Activated CD4-positive, alpha-beta T cell treated with anti-CD3 and anti-CD28 coated beads, Interleukin-2, amount 10 ng/mL, durations not matched to agents 7 days and 5 days (primary cell): ENCODE measurements at regions not wholly inside any gene's neighbourhood (a gene's known extent, or its start where the extent isn't known, plus 50 kb on each side); places are given as distances from the start of the nearest gene placed in this dataset.

ENCODE experiments used
- CTCF ChIA-PET: fragments of 350-600 bp; sonication (Branson Sonifier 250); formaldehyde crosslinking; loops from one replicate; lab custom pipeline; 2021; ENCODE audit warnings: antibody characterized with exemption; lab: Charles Lee
- POLR2A ChIA-PET: fragments of 350-600 bp; sonication (Branson Sonifier 250); formaldehyde crosslinking; loops from one replicate; lab custom pipeline; 2021; ENCODE audit warnings: antibody characterized with exemption; lab: Charles Lee
- DNase-seq: peaks from one replicate; pipeline ENCODE4 v3.0.0-alpha.2; 2020
- H3K27ac Mint-ChIP-seq: one replicate; pipeline ENCODE4 v1.8.0; 2021; ENCODE audit warnings: mild to moderate bottlenecking, moderate library complexity, mixed read lengths
- H3K27me3 Mint-ChIP-seq: one replicate; pipeline ENCODE4 v1.8.0; 2021; ENCODE audit warnings: mixed read lengths
- H3K36me3 Mint-ChIP-seq: one replicate; pipeline ENCODE4 v1.8.0; 2021; ENCODE audit warnings: low read depth, mixed read lengths
- H3K4me1 Mint-ChIP-seq: one replicate; pipeline ENCODE4 v1.8.0; 2021; ENCODE audit warnings: mixed read lengths
- H3K4me3 Mint-ChIP-seq: one replicate; pipeline ENCODE4 v1.8.0; 2021; ENCODE audit warnings: mild to moderate bottlenecking, moderate library complexity, mixed read lengths
- H3K9me3 Mint-ChIP-seq: one replicate; pipeline ENCODE4 v1.8.0; 2021; ENCODE audit warnings: mixed read lengths

- ChIA-PET CTCF (interaction anchor here (0.6 kb wide), 1 partner anchor 1083 kb away, joined by 5 read pairs; no protein-coding TSS in a partner anchor), POLR2A (no interaction called here)
- H3K4me1 Mint-ChIP-seq = peaks cover 2% of the 10 kb centered on the region
- no peaks in the 10 kb centered on the region for H3K36me3 Mint-ChIP-seq
- H3K27me3 Mint-ChIP-seq = peaks cover 42% of the 10 kb centered on the region
- H3K9me3 Mint-ChIP-seq = no peaks in the 10 kb centered on the region
- no peak for DNase-seq
- H3K4me3 Mint-ChIP-seq = no peak overlapping the region
- H3K27ac Mint-ChIP-seq = no peak overlapping the region
Measured at GRCh38 chr11:133787379-133788141, 57.8 kb downstream of the SPATA19 start.

- no peak overlapping the region for H3K4me3 Mint-ChIP-seq
- ChIA-PET POLR2A (no interaction called here), CTCF (no interaction called here)
- H3K36me3 Mint-ChIP-seq = no peaks in the 10 kb centered on the region
- H3K27ac Mint-ChIP-seq = no peak overlapping the region
- H3K4me1 Mint-ChIP-seq = peaks cover 2% of the 10 kb centered on the region
- no peak for DNase-seq
- no peaks in the 10 kb centered on the region for H3K9me3 Mint-ChIP-seq
- peaks cover 42% of the 10 kb centered on the region for H3K27me3 Mint-ChIP-seq
Measured at GRCh38 chr11:133785795-133786340, 59.4 kb downstream of the SPATA19 start.

GRCh38 chr11:133784359-133784758 is 61.0 kb downstream of the SPATA19 start:
- CTCF ChIA-PET = no interaction called here
- no peaks in the 10 kb centered on the region for H3K9me3 Mint-ChIP-seq
- no peak for DNase-seq

GRCh38 chr11:133782116-133782725 is 63.1 kb downstream of the SPATA19 start:
- Mint-ChIP-seq H3K36me3 (no peaks in the 10 kb centered on the region), H3K4me1 (no peaks in the 10 kb centered on the region), H3K9me3 (no peaks in the 10 kb centered on the region), H3K27ac (no peak overlapping the region), H3K4me3 (no peak overlapping the region), H3K27me3 (peaks cover 16% of the 10 kb centered on the region)
- no peak for DNase-seq
- CTCF ChIA-PET = interaction anchor here (1.3 kb wide), 1 partner anchor 25 kb away, joined by 3 read pairs; no protein-coding TSS in a partner anchor
- POLR2A ChIA-PET = no interaction called here

More at GRCh38 chr11:133784359-133784758, 61.0 kb downstream of the SPATA19 start:
- H3K27me3 Mint-ChIP-seq = peaks cover 33% of the 10 kb centered on the region
- POLR2A ChIA-PET = no interaction called here
- H3K27ac Mint-ChIP-seq = no peak overlapping the region
- H3K36me3 Mint-ChIP-seq = no peaks in the 10 kb centered on the region
- H3K4me3 Mint-ChIP-seq = no peak overlapping the region
- peaks cover 2% of the 10 kb centered on the region for H3K4me1 Mint-ChIP-seq

- Mint-ChIP-seq H3K27me3 (peaks cover 3% of the 10 kb centered on the region), H3K9me3 (no peaks in the 10 kb centered on the region), H3K27ac (no peak overlapping the region), H3K36me3 (no peaks in the 10 kb centered on the region), H3K4me1 (no peaks in the 10 kb centered on the region), H3K4me3 (no peak overlapping the region)
- ChIA-PET POLR2A (no interaction called here), CTCF (no interaction called here)
- no peak for DNase-seq
Measured at GRCh38 chr11:133778161-133778560, 67.2 kb downstream of the SPATA19 start.

DNA sequence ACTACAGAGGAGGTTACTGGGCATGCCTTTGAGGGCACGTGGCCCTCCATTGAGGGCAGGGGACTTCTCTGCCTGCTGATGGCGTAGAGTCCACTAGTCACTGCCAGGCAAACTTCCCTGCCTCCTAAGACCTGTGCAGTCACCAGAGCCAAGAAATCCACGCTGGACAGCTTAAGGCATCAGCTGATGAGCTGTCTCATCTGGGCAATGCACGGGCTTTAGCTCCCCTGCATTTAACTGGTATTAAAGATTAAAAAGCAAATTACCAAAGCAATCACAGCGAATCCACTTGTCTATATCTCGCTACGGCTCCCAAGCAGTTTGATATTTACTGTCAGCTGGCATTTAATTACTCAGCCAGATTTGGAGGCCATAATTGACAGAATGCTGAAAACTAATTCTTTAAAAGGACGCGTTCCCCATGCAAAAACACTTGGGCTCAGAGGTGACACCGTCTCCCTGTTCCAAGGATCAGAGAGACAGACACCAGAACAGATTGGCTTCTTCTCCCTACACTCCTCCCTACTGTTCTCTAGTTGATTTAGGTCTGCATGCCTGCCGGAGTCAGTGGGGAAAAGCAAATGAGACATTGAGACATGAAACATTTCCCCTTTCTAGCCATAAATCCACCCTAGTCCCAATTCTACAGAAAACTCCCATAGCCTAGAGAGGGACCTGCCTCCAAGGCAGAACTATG is 68.5 kb downstream of the SPATA19 start:
- Mint-ChIP-seq H3K9me3 (no peaks in the 10 kb centered on the region), H3K27ac (no peak overlapping the region), H3K36me3 (no peaks in the 10 kb centered on the region), H3K4me1 (no peaks in the 10 kb centered on the region), H3K27me3 (peaks cover 3% of the 10 kb centered on the region), H3K4me3 (no peak overlapping the region)
- DNase-seq = no peak
- POLR2A ChIA-PET = no interaction called here
- CTCF ChIA-PET = no interaction called here

GRCh38 chr11:133762538-133762937 is 82.8 kb downstream of the SPATA19 start:
- no peaks in the 10 kb centered on the region for H3K4me1 Mint-ChIP-seq
- peaks cover 4% of the 10 kb centered on the region for H3K9me3 Mint-ChIP-seq
- H3K4me3 Mint-ChIP-seq = no peak overlapping the region
- POLR2A ChIA-PET = no interaction called here
- DNase-seq = no peak
- CTCF ChIA-PET = no interaction called here
- no peak overlapping the region for H3K27ac Mint-ChIP-seq
- H3K36me3 Mint-ChIP-seq = no peaks in the 10 kb centered on the region
- H3K27me3 Mint-ChIP-seq = peaks cover 7% of the 10 kb centered on the region

GRCh38 chr11:133753150-133753549 is 92.2 kb downstream of the SPATA19 start:
- no peaks in the 10 kb centered on the region for H3K9me3 Mint-ChIP-seq
- DNase-seq = no peak
- H3K27me3 Mint-ChIP-seq = peaks cover 2% of the 10 kb centered on the region
- H3K27ac Mint-ChIP-seq = no peak overlapping the region
- H3K4me3 Mint-ChIP-seq = no peak overlapping the region
- CTCF ChIA-PET = no interaction called here
- H3K4me1 Mint-ChIP-seq = no peaks in the 10 kb centered on the region
- POLR2A ChIA-PET = no interaction called here
- H3K36me3 Mint-ChIP-seq = no peaks in the 10 kb centered on the region

DNA sequence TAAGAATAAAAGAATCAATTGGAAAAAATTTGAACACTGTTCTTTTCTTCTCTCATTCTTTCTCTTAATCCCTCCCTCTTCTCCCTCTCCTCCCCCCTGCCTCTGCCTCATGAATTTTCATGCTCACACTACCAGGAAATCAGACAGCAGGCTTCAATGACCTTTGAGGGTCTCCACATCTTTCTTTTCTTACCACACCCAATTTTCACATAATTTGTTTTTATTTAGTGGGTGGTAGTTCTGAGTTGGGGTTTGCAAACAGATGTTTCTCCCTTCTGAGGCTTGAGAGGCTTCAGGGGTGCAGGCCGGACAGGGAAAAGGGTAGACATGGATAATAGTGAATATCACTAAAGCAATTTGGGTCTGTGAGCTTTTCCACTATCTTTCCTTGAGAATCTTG is 95.5 kb downstream of the SPATA19 start:
- no peaks in the 10 kb centered on the region for H3K9me3 Mint-ChIP-seq
- no peak overlapping the region for H3K27ac Mint-ChIP-seq
- no peaks in the 10 kb centered on the region for H3K4me1 Mint-ChIP-seq
- H3K36me3 Mint-ChIP-seq = no peaks in the 10 kb centered on the region
- CTCF ChIA-PET = interaction anchor here (0.6 kb wide), 1 partner anchor 908 kb away, joined by 3 read pairs; no protein-coding TSS in a partner anchor
- POLR2A ChIA-PET = no interaction called here
- DNase-seq = no peak
- no peak overlapping the region for H3K4me3 Mint-ChIP-seq
- H3K27me3 Mint-ChIP-seq = no peaks in the 10 kb centered on the region

- no peaks in the 10 kb centered on the region for H3K9me3 Mint-ChIP-seq
- no peak for DNase-seq
- H3K27me3 Mint-ChIP-seq = no peaks in the 10 kb centered on the region
Measured at GRCh38 chr11:133747409-133747808, 97.9 kb downstream of the SPATA19 start.

DNA sequence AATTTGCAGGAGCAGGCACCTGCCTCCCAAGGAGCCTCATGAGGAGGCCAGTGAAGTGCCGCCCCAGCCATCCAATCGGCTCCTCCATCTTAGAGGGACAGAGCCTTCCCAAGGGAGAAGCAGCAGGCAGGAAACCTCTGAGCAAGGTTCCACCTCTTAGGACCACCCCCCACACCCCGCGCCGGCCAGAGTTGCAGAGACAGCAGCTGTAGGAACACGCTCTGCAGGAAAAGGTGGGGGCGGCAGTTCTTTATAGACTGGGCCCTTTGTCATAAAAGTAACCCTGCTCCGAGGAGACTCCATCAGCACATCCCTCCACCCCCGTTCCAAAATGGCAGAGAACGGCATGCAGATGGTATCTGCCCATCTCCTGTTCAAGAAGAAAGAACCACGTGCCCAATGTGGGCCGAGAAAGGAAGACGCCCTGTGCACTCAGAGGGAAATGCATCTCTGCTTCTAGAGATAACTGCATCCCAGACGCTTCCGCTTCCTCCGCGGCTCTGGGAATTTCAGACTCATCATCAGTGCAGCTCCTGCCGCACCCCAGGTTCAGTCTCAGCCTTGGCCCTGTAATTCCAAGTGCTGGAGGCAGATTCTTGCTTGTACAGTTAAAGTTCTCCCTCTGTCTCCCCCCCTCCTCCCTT is 98.5 kb downstream of the SPATA19 start:
- ChIA-PET POLR2A (no interaction called here), CTCF (no interaction called here)
- DNase-seq = no peak
- Mint-ChIP-seq H3K27ac (no peak overlapping the region), H3K36me3 (no peaks in the 10 kb centered on the region), H3K4me1 (no peaks in the 10 kb centered on the region), H3K4me3 (no peak overlapping the region), H3K9me3 (no peaks in the 10 kb centered on the region), H3K27me3 (no peaks in the 10 kb centered on the region)

More at GRCh38 chr11:133747409-133747808, 97.9 kb downstream of the SPATA19 start:
- Mint-ChIP-seq H3K27ac (no peak overlapping the region), H3K4me3 (no peak overlapping the region), H3K36me3 (no peaks in the 10 kb centered on the region), H3K4me1 (no peaks in the 10 kb centered on the region)
- ChIA-PET POLR2A (no interaction called here), CTCF (no interaction called here)

- ChIA-PET POLR2A (no interaction called here), CTCF (no interaction called here)
- no peaks in the 10 kb centered on the region for H3K9me3 Mint-ChIP-seq
- no peaks in the 10 kb centered on the region for H3K4me1 Mint-ChIP-seq
- H3K27ac Mint-ChIP-seq = no peak overlapping the region
- H3K27me3 Mint-ChIP-seq = no peaks in the 10 kb centered on the region
- H3K4me3 Mint-ChIP-seq = no peak overlapping the region
- no peaks in the 10 kb centered on the region for H3K36me3 Mint-ChIP-seq
- DNase-seq = no peak
Measured at GRCh38 chr11:133745791-133746190, 99.5 kb downstream of the SPATA19 start.
